ENCODE measurements at regions not wholly inside any gene's neighbourhood (a gene's known extent, or its start where the extent isn't known, plus 50 kb on each side); places are given as distances from the start of the nearest gene placed in this dataset.

DNA sequence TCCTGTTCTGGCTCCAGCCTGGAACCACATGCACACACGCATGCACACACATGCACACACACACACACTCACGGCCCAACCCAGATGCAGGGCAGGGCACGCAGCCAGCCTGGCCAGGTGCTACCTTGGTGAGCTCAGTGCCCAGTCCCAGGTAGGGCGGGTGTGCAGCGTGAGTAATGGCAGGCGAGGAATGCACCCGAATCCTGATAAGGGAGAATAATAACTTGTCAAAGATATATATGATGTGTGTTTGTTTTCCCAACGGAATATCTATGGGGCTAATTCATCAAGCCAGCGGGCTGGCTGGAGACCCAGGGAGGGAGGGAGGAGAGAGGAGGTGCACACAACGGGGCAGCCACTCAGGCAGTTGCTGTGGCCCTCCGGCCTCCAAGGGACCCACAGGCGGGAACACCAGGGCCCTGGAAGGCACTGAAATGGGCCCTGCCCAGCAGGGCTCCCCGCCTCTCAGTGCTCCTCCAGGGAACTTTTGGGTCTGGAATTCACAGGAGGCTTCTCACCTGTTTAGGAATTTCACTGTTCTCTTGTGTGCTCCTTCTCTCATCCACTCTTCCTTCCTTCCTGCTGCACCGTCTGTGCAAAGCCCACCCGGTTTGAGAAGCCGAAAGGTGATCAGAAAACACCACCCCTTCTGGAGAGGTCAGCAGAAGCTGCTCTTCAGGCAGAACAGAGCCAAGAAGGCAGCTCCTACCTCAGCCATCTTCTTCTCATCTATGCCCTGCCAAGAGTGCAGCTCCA is 79.0 kb downstream of the BUD13 start:
- Histone ChIP-seq H3K9me3 (ENCODE audit: control insufficient read depth in 2 of 3, insufficient read depth in 1 of 3, low read length in 3 of 3) (no peaks in the 10 kb centered on the region), H3K4me3 (ENCODE audit: low read length in 3 of 3) (no peak overlapping the region), H3K9ac (ENCODE audit: low read length in 3 of 3) (no peak overlapping the region), H3K27me3 (ENCODE audit: control insufficient read depth, insufficient read depth, low read length) (no peaks in the 10 kb centered on the region), H3K4me1 (ENCODE audit: control insufficient read depth in 2 of 3, insufficient read depth in 2 of 3, low read depth in 1 of 3, low read length in 3 of 3) (no peaks in the 10 kb centered on the region), H3K36me3 (ENCODE audit: control insufficient read depth in 2 of 3, insufficient read depth in 3 of 3, low read length in 3 of 3) (no peaks in the 10 kb centered on the region), H3K27ac (ENCODE audit: low read depth in 2 of 2, low read length in 2 of 2) (no peak overlapping the region)
- DNase-seq = no peak
- intact Hi-C loops (cut with DNase I) = no loop called here
- no peak for FAIRE-seq
- TF ChIP-seq, protein P1, sequence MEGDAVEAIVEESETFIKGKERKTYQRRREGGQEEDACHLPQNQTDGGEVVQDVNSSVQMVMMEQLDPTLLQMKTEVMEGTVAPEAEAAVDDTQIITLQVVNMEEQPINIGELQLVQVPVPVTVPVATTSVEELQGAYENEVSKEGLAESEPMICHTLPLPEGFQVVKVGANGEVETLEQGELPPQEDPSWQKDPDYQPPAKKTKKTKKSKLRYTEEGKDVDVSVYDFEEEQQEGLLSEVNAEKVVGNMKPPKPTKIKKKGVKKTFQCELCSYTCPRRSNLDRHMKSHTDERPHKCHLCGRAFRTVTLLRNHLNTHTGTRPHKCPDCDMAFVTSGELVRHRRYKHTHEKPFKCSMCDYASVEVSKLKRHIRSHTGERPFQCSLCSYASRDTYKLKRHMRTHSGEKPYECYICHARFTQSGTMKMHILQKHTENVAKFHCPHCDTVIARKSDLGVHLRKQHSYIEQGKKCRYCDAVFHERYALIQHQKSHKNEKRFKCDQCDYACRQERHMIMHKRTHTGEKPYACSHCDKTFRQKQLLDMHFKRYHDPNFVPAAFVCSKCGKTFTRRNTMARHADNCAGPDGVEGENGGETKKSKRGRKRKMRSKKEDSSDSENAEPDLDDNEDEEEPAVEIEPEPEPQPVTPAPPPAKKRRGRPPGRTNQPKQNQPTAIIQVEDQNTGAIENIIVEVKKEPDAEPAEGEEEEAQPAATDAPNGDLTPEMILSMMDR (IDR thresholded peaks at IDR 0.05; ENCODE audit: borderline replicate concordance, extremely low read depth, insufficient read depth) = no peak

DNA sequence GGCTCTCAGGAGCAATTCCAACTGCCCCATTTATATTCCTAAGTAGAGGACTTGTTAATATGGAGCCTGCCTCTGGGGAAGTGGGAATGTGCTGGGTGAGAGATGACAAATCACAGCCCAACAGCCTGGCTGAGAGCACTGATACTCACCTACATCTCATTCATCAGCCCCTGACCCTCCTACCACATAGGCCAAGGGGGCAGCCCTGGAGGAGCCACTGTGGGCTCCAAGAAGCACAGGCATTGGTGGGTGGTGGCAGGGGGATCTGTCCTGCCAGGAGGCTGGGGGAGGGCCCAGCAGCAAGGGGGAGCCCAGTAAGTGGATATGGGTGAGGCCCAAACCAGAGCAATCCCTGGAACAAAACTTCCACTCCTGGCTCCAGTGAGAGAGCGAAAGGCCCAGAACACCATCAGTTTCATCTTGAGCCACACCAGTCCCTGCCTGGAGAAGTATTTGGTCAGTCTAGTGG is 79.7 kb downstream of the BUD13 start:
- Histone ChIP-seq H3K27ac (ENCODE audit: low read depth in 2 of 2, low read length in 2 of 2) (no peak overlapping the region), H3K9ac (ENCODE audit: low read length in 3 of 3) (no peak overlapping the region), H3K4me3 (ENCODE audit: low read length in 3 of 3) (no peak overlapping the region), H3K27me3 (ENCODE audit: control insufficient read depth, insufficient read depth, low read length) (no peaks in the 10 kb centered on the region), H3K36me3 (ENCODE audit: control insufficient read depth in 2 of 3, insufficient read depth in 3 of 3, low read length in 3 of 3) (no peaks in the 10 kb centered on the region), H3K4me1 (ENCODE audit: control insufficient read depth in 2 of 3, insufficient read depth in 2 of 3, low read depth in 1 of 3, low read length in 3 of 3) (no peaks in the 10 kb centered on the region), H3K9me3 (ENCODE audit: control insufficient read depth in 2 of 3, insufficient read depth in 1 of 3, low read length in 3 of 3) (no peaks in the 10 kb centered on the region)
- DNase-seq (no peak), FAIRE-seq (no peak)
- intact Hi-C loops (cut with DNase I) = no loop called here
- TF ChIP-seq, protein P1 (IDR thresholded peaks at IDR 0.05; ENCODE audit: borderline replicate concordance, extremely low read depth, insufficient read depth) = no peak

DNA sequence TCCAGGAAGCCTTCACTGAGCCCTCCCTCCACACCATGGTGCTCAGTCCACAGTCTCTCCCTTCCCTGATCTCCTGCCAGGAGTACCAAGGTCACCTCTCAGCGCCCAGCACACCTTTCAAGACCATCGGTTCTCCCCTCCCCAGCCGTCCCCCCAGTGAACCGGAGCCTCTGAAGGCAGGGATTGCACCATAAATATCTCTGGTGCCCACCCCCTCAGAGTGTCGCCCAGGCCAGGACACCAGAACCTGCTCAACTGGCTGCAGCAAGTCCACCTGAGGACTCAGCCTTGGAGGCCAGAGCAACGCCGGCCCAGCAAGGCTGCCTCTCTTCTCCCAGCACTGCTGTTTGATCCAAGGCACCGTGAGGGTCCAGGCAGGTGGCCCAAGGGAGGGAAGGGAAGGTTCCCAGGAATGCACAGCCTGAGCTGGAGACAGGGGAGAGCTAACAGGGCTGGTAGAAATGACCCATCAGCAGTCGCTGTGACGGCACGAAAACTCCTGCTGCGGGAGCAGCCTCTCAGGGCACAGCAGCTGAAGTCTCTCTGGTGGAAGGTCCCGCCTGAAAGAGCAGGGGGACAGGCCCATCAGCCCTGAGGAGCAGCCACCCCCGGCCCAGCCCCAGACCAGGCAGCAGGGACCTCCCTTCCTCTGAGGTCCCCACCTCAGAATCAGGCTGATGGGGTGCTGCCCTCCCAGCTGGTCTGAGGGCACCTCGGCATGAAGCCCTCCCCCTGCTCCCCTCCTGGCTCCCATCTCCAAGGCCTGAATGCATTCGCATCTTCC is 80.3 kb downstream of the BUD13 start:
- intact Hi-C loops (cut with DNase I) = no loop called here
- Histone ChIP-seq H3K4me3 (ENCODE audit: low read length in 3 of 3) (no peak overlapping the region), H3K4me1 (ENCODE audit: control insufficient read depth in 2 of 3, insufficient read depth in 2 of 3, low read depth in 1 of 3, low read length in 3 of 3) (no peaks in the 10 kb centered on the region), H3K9ac (ENCODE audit: low read length in 3 of 3) (no peak overlapping the region), H3K27ac (ENCODE audit: low read depth in 2 of 2, low read length in 2 of 2) (no peak overlapping the region), H3K36me3 (ENCODE audit: control insufficient read depth in 2 of 3, insufficient read depth in 3 of 3, low read length in 3 of 3) (no peaks in the 10 kb centered on the region), H3K9me3 (ENCODE audit: control insufficient read depth in 2 of 3, insufficient read depth in 1 of 3, low read length in 3 of 3) (no peaks in the 10 kb centered on the region), H3K27me3 (ENCODE audit: control insufficient read depth, insufficient read depth, low read length) (no peaks in the 10 kb centered on the region)
- DNase-seq = no peak
- no peak for FAIRE-seq
- TF ChIP-seq, protein P1 (IDR thresholded peaks at IDR 0.05; ENCODE audit: borderline replicate concordance, extremely low read depth, insufficient read depth) = no peak
